HepG2 (cell line): ENCODE measurements at regions not wholly inside any gene's neighbourhood (a gene's known extent, or its start where the extent isn't known, plus 50 kb on each side); places are given as distances from the start of the nearest gene placed in this dataset.

Experiments
- ATAC-seq: fragments of 200-7000 bp; cut with Tn5 transposase; 3 replicates; pipeline ENCODE4 v1.9.1; 2020; ENCODE audit warnings: mild to moderate bottlenecking, moderate library complexity
- BruUV-seq: library from RNA; stranded (reverse); fragments of 400-500 nt; replicated peaks from 2 replicates; lab custom pipeline; 2021; lab: Mats Ljungman, UMichigan
- CTCF ChIA-PET: fragments of 300-600 bp; formaldehyde crosslinking; extraction: SDS; loops from one replicate; lab custom pipeline; 2021; ENCODE audit warnings: low total read pairs, inconsistent platforms, low intra/inter-chr PET ratio; lab: Yijun Ruan, JAX
- POLR2A ChIA-PET: fragments of 350-600 bp; sonication (Branson Sonifier 250); formaldehyde crosslinking; loops from one replicate; lab custom pipeline; 2020; ENCODE audit warnings: antibody characterized with exemption, inconsistent platforms; lab: Yijun Ruan, JAX
- DNase-seq: peaks from one replicate; pipeline ENCODE4 v3.0.0-alpha.2; 2015; ENCODE audit warnings: low spot score
- FAIRE-seq: peaks from 3 replicates; lab custom pipeline; 2011; peaks lifted over from hg19 to GRCh38; lab: Jason Lieb, UNC
- H2AFZ ChIP-seq: one replicate; pipeline ENCODE4 v1.6.1; 2011; ENCODE audit warnings: low read length, inconsistent platforms
- H3K27ac ChIP-seq: fragments of 300-600 bp; 3 replicates; pipeline ENCODE4 v1.8.0; 2011; ENCODE audit warnings: mixed run types, mild to moderate bottlenecking, mixed read lengths, low read length, inconsistent platforms; ENCODE audit not compliant: insufficient read depth; ENCODE audit errors: extremely low read length
- H3K27me3 ChIP-seq, 2 experiments: fragments of 200-600 bp in 1 of 2; 2 replicates in 1 of 2; 3 replicates in 1 of 2; pipeline versions ENCODE4 v1.6.0 to v1.8.0; 2011; ENCODE audit warnings: low read length in 2 of 2, mild to moderate bottlenecking in 2 of 2, moderate library complexity in 2 of 2, inconsistent platforms in 1 of 2; ENCODE audit not compliant: insufficient read depth in 2 of 2, control insufficient read depth in 1 of 2
- H3K36me3 ChIP-seq, 2 experiments: fragments of 200-600 bp in 1 of 2; replicated peaks in 1 of 2; 2 replicates in 1 of 2; 3 replicates in 1 of 2; pipeline versions ENCODE4 v1.5.1 to v1.8.0; 2011; ENCODE audit warnings: low read length in 2 of 2, inconsistent platforms in 1 of 2; ENCODE audit not compliant: insufficient read depth in 2 of 2, control insufficient read depth in 1 of 2
- H3K4me1 ChIP-seq: 2 replicates; pipeline ENCODE4 v1.5.1; 2012; ENCODE audit warnings: low read length, inconsistent platforms; ENCODE audit not compliant: insufficient read depth
- H3K4me2 ChIP-seq: 2 replicates; pipeline ENCODE4 v1.6.0; 2011; ENCODE audit warnings: low read depth, low read length, inconsistent platforms
- H3K4me3 ChIP-seq, 3 experiments: fragments of 200-600 bp in 1 of 3; sonication (generic), shearing (Covaris generic) in 1 of 3; replicated peaks in 1 of 3; 2 replicates each; pipeline ENCODE4 v1.5.1; 2011 to 2016; ENCODE audit warnings: low read length in 3 of 3, inconsistent platforms in 2 of 3, low read depth in 2 of 3, mild to moderate bottlenecking in 2 of 3, control low read depth in 1 of 3, mixed read lengths in 1 of 3; ENCODE audit not compliant: insufficient read depth in 1 of 3
- H3K79me2 ChIP-seq: one replicate; pipeline ENCODE4 v1.6.1; 2011; ENCODE audit warnings: low read length, inconsistent platforms; ENCODE audit not compliant: insufficient read depth
- H3K9ac ChIP-seq: 2 replicates; pipeline ENCODE4 v1.6.0; 2011; ENCODE audit warnings: mild to moderate bottlenecking, low read depth, low read length, inconsistent platforms; ENCODE audit not compliant: insufficient read depth
- H3K9me3 ChIP-seq: 2 replicates; pipeline ENCODE4 v1.5.1; 2012; ENCODE audit warnings: mild to moderate bottlenecking, low read length
- H4K20me1 ChIP-seq: 2 replicates; pipeline ENCODE4 v1.6.0; 2011; ENCODE audit warnings: inconsistent platforms, mild to moderate bottlenecking, low read length, moderate library complexity; ENCODE audit not compliant: insufficient read depth
- ATM ChIP-seq: fragments of 450-650 bp; IDR thresholded peaks from 2 replicates; pipeline ENCODE4 v1.7.1; 2017; ENCODE audit warnings: mild to moderate bottlenecking, borderline replicate concordance
- FOXA3 ChIP-seq: IDR thresholded peaks from 2 replicates; pipeline ENCODE4 v1.6.1; 2016; ENCODE audit warnings: missing genetic modification reagents, missing compliant biosample characterization
- HDAC2 ChIP-seq: sonication (generic); formaldehyde crosslinking; IDR thresholded peaks from 2 replicates; pipeline ENCODE4 v1.4.0; 2020; ENCODE audit warnings: missing genetic modification reagents
- HNF4G ChIP-seq, 2 experiments: sonication (generic) in 1 of 2; formaldehyde crosslinking in 1 of 2; IDR thresholded peaks; 2 replicates each; pipeline versions ENCODE4 v1.4.0 to v1.6.1; 2011 to 2020; ENCODE audit warnings: borderline replicate concordance in 2 of 2, low read depth in 2 of 2, mild to moderate bottlenecking in 2 of 2, low read length in 1 of 2, missing genetic modification reagents in 1 of 2, moderate library complexity in 1 of 2
- ISX ChIP-seq: sonication (generic); formaldehyde crosslinking; conservative IDR thresholded peaks from 2 replicates; pipeline ENCODE4 v1.5.0; 2020; ENCODE audit warnings: missing genetic modification reagents
- NBN ChIP-seq: fragments of 450-650 bp; conservative IDR thresholded peaks from 2 replicates; pipeline ENCODE4 v1.6.1; 2017
- NR2F6 ChIP-seq, 2 experiments: IDR thresholded peaks; 2 replicates each; pipeline ENCODE4 v1.6.1; 2016; ENCODE audit warnings: antibody characterized with exemption in 1 of 2, mild to moderate bottlenecking in 1 of 2
- NR3C1 ChIP-seq: sonication (generic); formaldehyde crosslinking; IDR thresholded peaks from 2 replicates; pipeline ENCODE4 v1.4.0; 2020; ENCODE audit warnings: missing genetic modification reagents
- PCBP1 ChIP-seq: fragments of 200-400 bp; formaldehyde crosslinking; IDR thresholded peaks from 2 replicates; pipeline ENCODE4 v1.6.1; 2017; ENCODE audit warnings: mild to moderate bottlenecking, low read depth, low read length, borderline replicate concordance
- SIN3A ChIP-seq: IDR thresholded peaks from 2 replicates; pipeline ENCODE4 v1.6.1; 2011; ENCODE audit warnings: low read depth, mild to moderate bottlenecking, control low read depth, low read length, borderline replicate concordance
- SKI ChIP-seq: fragments of 450-650 bp; IDR thresholded peaks from one replicate; pipeline ENCODE4 v1.6.1; 2018; ENCODE audit warnings: mild to moderate bottlenecking; ENCODE audit not compliant: partially characterized antibody
- STAT5B ChIP-seq: sonication (generic); formaldehyde crosslinking; IDR thresholded peaks from 2 replicates; pipeline ENCODE4 v1.4.0; 2020; ENCODE audit warnings: missing genetic modification reagents
- ZFP90 ChIP-seq: sonication (generic); formaldehyde crosslinking; IDR thresholded peaks from 2 replicates; pipeline ENCODE4 v1.8.0; 2022; ENCODE audit warnings: missing genetic modification reagents, mild to moderate bottlenecking, inconsistent platforms, borderline replicate concordance
- ZNF160 ChIP-seq: sonication (generic); formaldehyde crosslinking; IDR thresholded peaks from 2 replicates; pipeline ENCODE4 v1.8.0; 2022; ENCODE audit warnings: mild to moderate bottlenecking, inconsistent platforms, missing genetic modification reagents
- ZNF7 ChIP-seq: IDR thresholded peaks from 2 replicates; pipeline ENCODE4 v1.6.1; 2016; ENCODE audit warnings: missing biosample characterization, missing genetic modification reagents
- ZNF746 ChIP-seq: sonication (generic); formaldehyde crosslinking; IDR thresholded peaks from 2 replicates; pipeline ENCODE4 v1.8.0; 2022; ENCODE audit warnings: mild to moderate bottlenecking, missing genetic modification reagents
- ZNF772 ChIP-seq: sonication (generic); formaldehyde crosslinking; IDR thresholded peaks from 2 replicates; pipeline ENCODE4 v1.5.0; 2020; ENCODE audit warnings: mild to moderate bottlenecking, missing genetic modification reagents
- ZNF788 ChIP-seq: sonication (generic); formaldehyde crosslinking; IDR thresholded peaks from 2 replicates; pipeline ENCODE4 v1.5.0; 2020; ENCODE audit warnings: mild to moderate bottlenecking, missing genetic modification reagents, borderline replicate concordance
- ZNF891 ChIP-seq: sonication (generic); formaldehyde crosslinking; IDR thresholded peaks from 2 replicates; pipeline ENCODE4 v1.5.0; 2020; ENCODE audit warnings: mild to moderate bottlenecking, missing genetic modification reagents
- in situ Hi-C: cut with HindIII; loops from 2 replicates; pipeline ENCODE4 v1.10.0; 2017; ENCODE audit warnings: low pct_unique_long_range_greater_than_20kb; ENCODE audit not compliant: extremely low pct_ligation_motif_present
- intact Hi-C: fragments of 100-400 bp; cut with micrococcal nuclease; formaldehyde crosslinking; loops from one replicate; pipeline ENCODE4 v1.10.0; 2022; ENCODE audit not compliant: unreplicated experiment
- TF ChIP-seq, protein P1 (sequence below): sonication (generic); formaldehyde crosslinking; IDR thresholded peaks from 2 replicates; pipeline ENCODE4 v1.4.0; 2020; ENCODE audit warnings: missing genetic modification reagents
- TF ChIP-seq, protein P2 (sequence below): sonication (generic); formaldehyde crosslinking; IDR thresholded peaks from 2 replicates; pipeline ENCODE4 v1.4.0; 2020; ENCODE audit warnings: missing genetic modification reagents

DNA sequence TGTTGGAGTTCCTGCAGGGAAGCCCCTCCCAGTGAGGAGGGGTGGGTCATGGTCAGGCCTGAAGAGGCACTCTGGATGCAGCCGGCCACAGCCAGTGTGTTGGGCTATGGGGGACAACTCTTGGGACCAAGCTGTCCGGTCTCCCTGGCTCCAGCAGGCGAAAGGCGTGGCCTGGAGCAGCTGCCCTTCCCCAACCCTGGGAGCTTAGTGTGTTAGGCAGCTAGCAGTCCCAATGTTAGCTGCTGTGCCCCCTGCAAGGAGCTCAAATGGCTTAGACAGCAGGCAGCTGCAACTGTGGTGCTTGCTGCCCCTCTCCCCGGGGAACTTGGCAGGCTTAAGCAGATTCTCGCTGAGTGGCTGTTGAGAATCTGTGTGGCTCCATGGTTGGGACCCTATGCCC is 67.5 kb upstream of the ACTBL2 start (continued):
- no peak for TF ChIP-seq SIN3A
- TF ChIP-seq FOXA3 (CRISPR knock-in tag) = no peak
- no peak for TF ChIP-seq ISX
- no peak for TF ChIP-seq HNF4G (IDR thresholded peaks at IDR 0.05; ENCODE audit: borderline replicate concordance, low read depth, low read length)
- TF ChIP-seq HNF4G (CRISPR knock-in tag; IDR thresholded peaks at IDR 0.05; ENCODE audit: borderline replicate concordance, low read depth) = no peak

DNA sequence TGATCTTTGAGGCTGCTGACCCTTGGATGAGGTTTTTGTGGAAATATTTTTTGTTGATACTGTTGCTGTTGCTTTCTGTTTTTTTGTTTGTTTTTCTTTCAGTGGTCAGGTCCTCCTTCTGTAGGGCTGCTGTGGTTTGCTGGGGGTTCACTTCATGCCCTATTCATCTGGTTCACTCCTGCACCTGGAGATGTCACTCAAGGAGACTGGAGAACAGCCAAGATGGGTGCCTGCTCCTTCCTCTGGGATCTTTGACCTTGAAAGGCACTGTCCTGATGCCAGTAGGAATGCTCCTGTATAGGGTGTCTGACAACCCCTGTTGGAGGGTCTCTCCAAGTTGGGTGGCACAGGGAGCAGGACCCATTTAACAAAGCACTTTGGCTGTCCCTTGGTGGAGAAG is 67.0 kb upstream of the ACTBL2 start:
- intact Hi-C loops = no loop called here
- FAIRE-seq (no peak), DNase-seq (no peak), ATAC-seq (no peak)
- Histone ChIP-seq H3K4me3 (no peak overlapping the region), H3K9ac (no peak overlapping the region), H3K4me1 (no peaks in the 10 kb centered on the region), H2AFZ (no peak overlapping the region), H3K9me3 (no peaks in the 10 kb centered on the region), H4K20me1 (no peaks in the 10 kb centered on the region), H3K27me3 (no peaks in the 10 kb centered on the region), H3K4me2 (no peak overlapping the region), H3K27ac (no peak overlapping the region), H3K36me3 (no peaks in the 10 kb centered on the region), H3K79me2 (no peaks in the 10 kb centered on the region)
- no TSS peak for BruUV-seq
- CTCF ChIA-PET = no interaction called here
- in situ Hi-C loops = no loop called here
- POLR2A ChIA-PET = no interaction called here
- no peak for TF ChIP-seq NR3C1 (CRISPR knock-in tag)
- no peak for TF ChIP-seq NBN
- no peak for TF ChIP-seq ZNF160 (CRISPR knock-in tag)
- TF ChIP-seq, protein P1, sequence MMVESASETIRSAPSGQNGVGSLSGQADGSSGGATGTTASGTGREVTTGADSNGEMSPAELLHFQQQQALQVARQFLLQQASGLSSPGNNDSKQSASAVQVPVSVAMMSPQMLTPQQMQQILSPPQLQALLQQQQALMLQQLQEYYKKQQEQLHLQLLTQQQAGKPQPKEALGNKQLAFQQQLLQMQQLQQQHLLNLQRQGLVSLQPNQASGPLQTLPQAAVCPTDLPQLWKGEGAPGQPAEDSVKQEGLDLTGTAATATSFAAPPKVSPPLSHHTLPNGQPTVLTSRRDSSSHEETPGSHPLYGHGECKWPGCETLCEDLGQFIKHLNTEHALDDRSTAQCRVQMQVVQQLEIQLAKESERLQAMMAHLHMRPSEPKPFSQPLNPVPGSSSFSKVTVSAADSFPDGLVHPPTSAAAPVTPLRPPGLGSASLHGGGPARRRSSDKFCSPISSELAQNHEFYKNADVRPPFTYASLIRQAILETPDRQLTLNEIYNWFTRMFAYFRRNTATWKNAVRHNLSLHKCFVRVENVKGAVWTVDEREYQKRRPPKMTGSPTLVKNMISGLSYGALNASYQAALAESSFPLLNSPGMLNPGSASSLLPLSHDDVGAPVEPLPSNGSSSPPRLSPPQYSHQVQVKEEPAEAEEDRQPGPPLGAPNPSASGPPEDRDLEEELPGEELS (CRISPR knock-in tag) = no peak
- no peak for TF ChIP-seq ZNF891
- TF ChIP-seq HDAC2 (CRISPR knock-in tag) = no peak
- no peak for TF ChIP-seq NR2F6 (IDR thresholded peaks at IDR 0.05)
- TF ChIP-seq NR2F6 (CRISPR knock-in tag; IDR thresholded peaks at IDR 0.05) = no peak
- no peak for TF ChIP-seq ZNF7
- TF ChIP-seq ZNF746 (CRISPR knock-in tag) = no peak
- no peak for TF ChIP-seq ZNF788
- TF ChIP-seq ATM = no peak
- no peak for TF ChIP-seq PCBP1
- TF ChIP-seq SKI = no peak
- no peak for TF ChIP-seq ZFP90 (CRISPR knock-in tag)
- no peak for TF ChIP-seq ZNF772 (CRISPR knock-in tag)
- TF ChIP-seq, protein P2, sequence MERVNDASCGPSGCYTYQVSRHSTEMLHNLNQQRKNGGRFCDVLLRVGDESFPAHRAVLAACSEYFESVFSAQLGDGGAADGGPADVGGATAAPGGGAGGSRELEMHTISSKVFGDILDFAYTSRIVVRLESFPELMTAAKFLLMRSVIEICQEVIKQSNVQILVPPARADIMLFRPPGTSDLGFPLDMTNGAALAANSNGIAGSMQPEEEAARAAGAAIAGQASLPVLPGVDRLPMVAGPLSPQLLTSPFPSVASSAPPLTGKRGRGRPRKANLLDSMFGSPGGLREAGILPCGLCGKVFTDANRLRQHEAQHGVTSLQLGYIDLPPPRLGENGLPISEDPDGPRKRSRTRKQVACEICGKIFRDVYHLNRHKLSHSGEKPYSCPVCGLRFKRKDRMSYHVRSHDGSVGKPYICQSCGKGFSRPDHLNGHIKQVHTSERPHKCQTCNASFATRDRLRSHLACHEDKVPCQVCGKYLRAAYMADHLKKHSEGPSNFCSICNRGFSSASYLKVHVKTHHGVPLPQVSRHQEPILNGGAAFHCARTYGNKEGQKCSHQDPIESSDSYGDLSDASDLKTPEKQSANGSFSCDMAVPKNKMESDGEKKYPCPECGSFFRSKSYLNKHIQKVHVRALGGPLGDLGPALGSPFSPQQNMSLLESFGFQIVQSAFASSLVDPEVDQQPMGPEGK (CRISPR knock-in tag) = no peak
- no peak for TF ChIP-seq STAT5B (CRISPR knock-in tag)
